ENCODE measurements at regions not wholly inside any gene's neighbourhood (a gene's known extent, or its start where the extent isn't known, plus 50 kb on each side); places are given as distances from the start of the nearest gene placed in this dataset.

DNA sequence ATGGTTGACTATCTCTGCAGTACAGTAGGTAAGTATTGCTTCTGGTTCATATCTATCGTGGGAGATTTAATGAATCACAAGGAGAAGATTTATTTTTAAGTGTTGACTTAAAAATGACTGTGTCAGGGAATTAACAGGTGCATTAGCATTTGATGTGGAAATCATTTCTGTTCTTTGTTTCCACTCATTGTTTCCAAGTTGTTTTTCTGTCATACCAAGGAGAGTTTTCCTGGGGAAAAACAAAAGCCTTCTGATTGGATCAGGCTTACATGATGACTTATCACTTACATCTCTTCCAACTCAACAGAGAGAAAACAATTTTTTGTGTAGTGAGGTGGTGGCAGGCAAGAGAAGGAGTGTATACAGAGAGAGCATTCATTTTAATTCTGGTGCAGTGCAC lies 686.4 kb downstream of the HTR1B start:
- WGBS, 4 donors, result 49 to 75% (median 63%) methylated on average over 1 of the region's 1 CpG
- DNase-seq, result no peak
- Histone ChIP-seq H3K36me3 (no peaks in the 10 kb centered on the region), H3K27me3 (no peaks in the 10 kb centered on the region), H3K4me3 (no peak overlapping the region), H3K4me1 (peaks cover 0 to 10% (median 0%) of the 10 kb centered on the region in 12 donors), H3K27ac (no peak overlapping the region), H3K9me3 (no peaks in the 10 kb centered on the region)
- TF ChIP-seq, protein P1, sequence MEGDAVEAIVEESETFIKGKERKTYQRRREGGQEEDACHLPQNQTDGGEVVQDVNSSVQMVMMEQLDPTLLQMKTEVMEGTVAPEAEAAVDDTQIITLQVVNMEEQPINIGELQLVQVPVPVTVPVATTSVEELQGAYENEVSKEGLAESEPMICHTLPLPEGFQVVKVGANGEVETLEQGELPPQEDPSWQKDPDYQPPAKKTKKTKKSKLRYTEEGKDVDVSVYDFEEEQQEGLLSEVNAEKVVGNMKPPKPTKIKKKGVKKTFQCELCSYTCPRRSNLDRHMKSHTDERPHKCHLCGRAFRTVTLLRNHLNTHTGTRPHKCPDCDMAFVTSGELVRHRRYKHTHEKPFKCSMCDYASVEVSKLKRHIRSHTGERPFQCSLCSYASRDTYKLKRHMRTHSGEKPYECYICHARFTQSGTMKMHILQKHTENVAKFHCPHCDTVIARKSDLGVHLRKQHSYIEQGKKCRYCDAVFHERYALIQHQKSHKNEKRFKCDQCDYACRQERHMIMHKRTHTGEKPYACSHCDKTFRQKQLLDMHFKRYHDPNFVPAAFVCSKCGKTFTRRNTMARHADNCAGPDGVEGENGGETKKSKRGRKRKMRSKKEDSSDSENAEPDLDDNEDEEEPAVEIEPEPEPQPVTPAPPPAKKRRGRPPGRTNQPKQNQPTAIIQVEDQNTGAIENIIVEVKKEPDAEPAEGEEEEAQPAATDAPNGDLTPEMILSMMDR (IDR thresholded peaks at IDR 0.05), result no peak
- TF ChIP-seq POLR2A (IDR thresholded peaks at IDR 0.05), result no peak
- intact Hi-C loops (cut with DNase I), result loop anchor here in 1 of 10 donors (10.0 kb wide), 1 partner anchor 678 kb away; no protein-coding TSS in a partner anchor
- ATAC-seq, result no peak

DNA sequence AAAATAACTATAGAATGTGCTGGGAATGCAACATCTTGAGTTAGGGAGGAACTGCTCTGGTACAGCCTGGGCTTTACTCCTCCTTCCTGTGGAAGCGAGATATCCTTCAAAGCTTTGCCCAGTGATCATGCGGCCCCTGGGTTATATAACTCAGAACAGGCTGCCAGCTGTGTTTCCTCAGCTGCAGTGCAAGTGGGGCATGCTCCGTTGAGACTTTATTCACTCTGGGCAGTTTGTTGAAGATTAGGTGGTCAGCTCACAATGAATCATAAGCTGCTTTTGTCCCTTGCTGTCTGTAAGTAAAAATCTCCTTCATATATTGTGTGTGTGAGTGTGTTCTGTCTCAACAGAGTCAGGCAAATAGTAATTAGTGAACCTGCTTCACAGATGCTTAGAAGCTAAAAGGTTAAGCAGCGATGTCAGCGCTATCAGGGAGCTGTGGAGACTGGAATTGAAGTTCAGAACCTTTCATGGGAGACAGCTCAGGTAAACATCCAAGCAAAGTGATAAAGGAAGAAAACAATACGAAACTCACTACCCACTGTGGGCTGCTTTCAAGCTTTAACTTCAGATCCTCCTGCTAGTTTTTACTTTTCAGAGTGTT lies 688.4 kb downstream of the HTR1B start:
- Histone ChIP-seq H3K9me3 (no peaks in the 10 kb centered on the region), H3K4me3 (peak overlapping the region in 3 of 12 donors; percentile 16 to 31 (median 31)), H3K27me3 (no peaks in the 10 kb centered on the region), H3K27ac (no peak overlapping the region), H3K4me1 (peaks cover 0 to 24% (median 0%) of the 10 kb centered on the region in 12 donors), H3K36me3 (no peaks in the 10 kb centered on the region)
- 23 to 33% (median 25%) methylated on average over 5 to 6 of the region's 6 CpGs for WGBS, 4 donors
- peak; percentile 39 to 86 (median 64) for ATAC-seq
- DNase-seq, result peak in 3 of 5 donors; percentile 19 to 42 (median 20)
- TF ChIP-seq, protein P1 (IDR thresholded peaks at IDR 0.05), result no peak
- TF ChIP-seq POLR2A (IDR thresholded peaks at IDR 0.05), result no peak
- intact Hi-C loops (cut with DNase I), result loop anchor here in 1 of 10 donors (10.0 kb wide), 1 partner anchor 680 kb away; no protein-coding TSS in a partner anchor

DNA sequence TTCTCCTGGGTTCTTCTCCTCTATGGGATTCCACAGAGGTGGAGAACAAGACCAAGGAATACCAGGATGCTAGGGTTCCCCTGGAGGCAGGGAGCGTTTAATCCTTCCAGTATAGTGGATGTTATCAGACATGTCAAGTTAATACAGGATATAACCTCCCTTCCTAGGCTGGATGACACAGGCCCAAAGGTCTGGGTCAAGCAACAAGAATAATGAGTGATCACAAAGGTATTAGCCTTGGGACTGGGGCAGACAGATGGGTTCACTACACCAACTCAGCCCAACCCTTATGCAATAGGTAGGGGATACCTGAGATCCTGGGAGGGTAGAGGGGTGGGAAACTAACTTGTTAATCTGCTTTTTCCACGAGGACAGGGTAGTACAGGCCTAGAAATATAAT lies 690.3 kb downstream of the HTR1B start:
- TF ChIP-seq, protein P1 (IDR thresholded peaks at IDR 0.05), result no peak
- WGBS, 4 donors, result 2 to 76% (median 32%) methylated on average over 2 of the region's 2 CpGs
- intact Hi-C loops (cut with DNase I), result loop anchor here in 1 of 10 donors (10.0 kb wide), 1 partner anchor 682 kb away; no protein-coding TSS in a partner anchor

DNA sequence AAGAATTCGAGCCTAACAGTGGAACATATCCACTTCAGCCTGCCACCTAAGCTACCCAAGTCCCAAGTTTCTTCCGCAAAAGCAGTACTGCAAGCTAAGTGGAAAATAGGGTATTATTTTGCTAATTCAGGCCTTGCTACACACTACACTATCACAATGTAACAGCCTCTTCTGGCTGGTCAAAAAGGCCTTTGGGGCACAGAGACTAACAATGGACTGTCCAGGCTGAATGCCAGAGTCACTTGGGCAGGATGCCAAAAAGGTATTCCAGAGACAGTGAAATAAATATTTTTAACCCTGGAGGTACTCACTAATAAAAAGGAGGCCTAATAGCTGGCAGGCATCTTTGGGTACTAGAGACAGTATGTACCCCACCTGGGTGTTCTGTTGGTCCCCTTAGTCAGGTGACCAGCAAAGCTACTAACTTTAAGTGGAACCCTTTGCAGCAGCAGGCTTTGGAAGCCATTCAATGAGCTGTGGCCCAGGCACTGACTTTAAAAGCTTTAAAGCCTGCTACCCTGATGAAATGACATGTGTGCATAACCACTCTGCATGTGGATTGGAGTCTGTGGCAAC lies 692.1 kb downstream of the HTR1B start:
- intact Hi-C loops (cut with DNase I), result loop anchor here in 1 of 10 donors (10.0 kb wide), 1 partner anchor 684 kb away; no protein-coding TSS in a partner anchor
- H3K4me3 ChIP-seq, result no peak overlapping the region
- H3K9me3 ChIP-seq, result no peaks in the 10 kb centered on the region
- ATAC-seq (peak; percentile 52 to 79 (median 74)), DNase-seq (peak in 3 of 5 donors; percentile 34 to 44 (median 41))
- H3K36me3 ChIP-seq, result no peaks in the 10 kb centered on the region
- TF ChIP-seq POLR2A (IDR thresholded peaks at IDR 0.05), result no peak
- TF ChIP-seq, protein P1 (IDR thresholded peaks at IDR 0.05), result no peak
- peaks cover 0 to 24% (median 0%) of the 10 kb centered on the region in 12 donors for H3K4me1 ChIP-seq
- no peaks in the 10 kb centered on the region for H3K27me3 ChIP-seq
- WGBS, 4 donors, result 22 to 37% (median 31%) methylated on average over 2 of the region's 2 CpGs
- peak overlapping the region in 1 of 12 donors; percentile 33 for H3K27ac ChIP-seq

More for the DNA sequence above, 690.3 kb downstream of the HTR1B start:
- no peak overlapping the region for H3K27ac ChIP-seq
- no peak for DNase-seq
- H3K36me3 ChIP-seq, result no peaks in the 10 kb centered on the region
- no peak for ATAC-seq
- no peaks in the 10 kb centered on the region for H3K27me3 ChIP-seq
- H3K4me3 ChIP-seq, result no peak overlapping the region
- peaks cover 0 to 24% (median 0%) of the 10 kb centered on the region in 12 donors for H3K4me1 ChIP-seq
- no peaks in the 10 kb centered on the region for H3K9me3 ChIP-seq
